ENCODE measurements at regions not wholly inside any gene's neighbourhood (a gene's known extent, or its start where the extent isn't known, plus 50 kb on each side); places are given as distances from the start of the nearest gene placed in this dataset.
"Not testable (repeated sequence)": the region's sequence is repeated elsewhere in the genome, so short reads cannot be mapped to it uniquely, and the experiment has no call there.

- DNase-seq = no peak
Observed at GRCh38 chr21:17386498-17386897, 126.3 kb upstream of the CXADR start.

- peak; percentile 74 for DNase-seq
Observed at GRCh38 chr21:17387030-17387617, 125.7 kb upstream of the CXADR start.

DNA sequence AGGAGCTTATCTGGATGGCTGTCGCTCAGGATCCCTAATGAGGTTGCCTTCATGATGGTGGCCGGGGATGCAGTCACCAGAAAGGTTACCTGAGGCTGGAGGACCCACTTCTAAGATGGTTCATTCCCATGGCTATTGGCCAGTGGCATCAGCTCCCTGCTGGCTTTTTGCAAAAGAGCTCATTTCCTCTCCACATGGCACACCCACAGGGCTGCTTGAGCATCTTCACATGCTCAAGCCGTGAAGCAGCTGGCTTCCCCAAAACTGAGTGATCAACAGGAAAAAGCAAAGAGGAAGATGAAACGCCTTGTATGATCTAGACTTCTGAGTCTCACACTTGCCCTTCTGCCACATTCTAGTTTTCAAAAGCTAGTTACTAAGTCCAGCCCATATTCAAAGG lies 124.6 kb upstream of the CXADR start:
- DNase-seq = no peak

DNA sequence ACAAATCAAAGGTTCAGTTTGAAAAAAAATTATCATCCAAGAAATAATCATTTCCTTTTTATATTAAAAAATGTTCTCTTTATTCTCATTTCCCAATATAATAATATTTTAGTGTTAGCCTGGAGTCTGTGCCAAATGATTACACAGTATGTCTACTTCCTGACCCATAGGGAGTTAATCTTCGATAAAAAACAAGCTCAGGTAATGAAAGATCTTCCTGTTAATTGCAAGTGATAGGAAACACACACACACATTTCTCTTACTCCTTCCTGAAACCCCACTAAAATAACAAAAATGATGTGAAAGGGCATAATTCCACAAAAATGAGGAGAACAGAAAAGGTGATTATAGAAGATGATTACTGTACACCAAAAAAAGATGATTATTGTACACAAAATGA lies 123.5 kb upstream of the CXADR start:
- DNase-seq = no peak

DNA sequence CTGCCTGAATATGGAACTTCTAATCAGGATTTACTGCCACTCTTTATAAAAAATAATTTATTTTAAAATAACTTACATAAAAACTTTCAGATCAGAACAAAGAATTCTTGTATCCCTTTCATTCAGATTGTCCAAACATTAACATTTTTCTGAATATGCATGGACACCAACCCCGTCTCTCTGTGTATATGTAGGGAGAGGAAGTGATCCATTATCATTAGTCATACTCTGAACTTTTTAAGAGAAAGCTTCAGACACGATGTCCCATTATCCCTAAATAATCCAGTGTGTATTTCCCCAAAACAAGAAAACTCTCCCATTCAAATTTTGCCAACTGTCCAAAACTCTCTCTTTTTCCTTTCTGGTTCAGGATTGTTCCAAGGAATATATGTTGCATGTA lies 122.3 kb upstream of the CXADR start:
- no peak for DNase-seq

- no peak for DNase-seq
Observed at GRCh38 chr21:17391811-17392340, 121.0 kb upstream of the CXADR start.

GRCh38 chr21:17393413-17393812 lies 119.4 kb upstream of the CXADR start:
- DNase-seq = no peak

DNA sequence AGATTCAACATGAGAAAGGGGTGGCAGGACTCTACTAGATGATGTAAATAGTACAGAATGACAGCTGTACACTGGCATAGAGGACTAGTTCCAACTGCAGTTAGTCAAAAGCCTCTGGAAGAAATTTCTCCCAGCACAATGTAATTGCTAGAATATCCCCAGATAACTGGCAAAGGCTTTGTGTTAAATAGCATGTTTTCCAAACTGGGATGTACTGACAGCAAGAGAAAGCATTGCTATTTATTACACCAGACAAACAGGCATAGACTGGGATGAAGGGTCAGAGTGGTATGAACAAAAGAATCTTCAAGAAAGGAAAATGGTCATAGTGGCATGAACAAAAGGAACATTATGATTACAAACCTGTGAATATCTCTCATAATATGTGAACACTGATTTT lies 115.9 kb upstream of the CXADR start:
- DNase-seq = no peak

DNA sequence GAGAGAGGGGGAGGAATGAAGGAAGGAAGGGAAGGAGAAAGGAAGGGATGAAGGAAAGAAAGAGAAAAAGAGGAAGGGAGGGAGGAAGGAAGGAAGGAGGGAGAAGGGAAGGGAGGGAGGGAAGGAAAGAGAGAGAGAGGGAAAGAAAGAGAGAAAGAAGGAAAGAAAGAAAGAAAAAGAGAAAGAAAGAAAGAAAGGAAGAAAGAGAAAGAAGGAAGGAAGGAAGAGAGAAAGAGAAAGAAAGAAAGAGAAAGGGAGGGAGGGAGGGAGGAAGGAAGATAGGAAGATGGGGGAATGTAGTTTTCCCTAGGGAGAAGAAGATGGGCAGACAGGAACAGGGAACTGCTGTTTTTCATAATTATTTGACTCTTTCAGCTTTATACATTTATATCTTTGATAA lies 115.1 kb upstream of the CXADR start:
- DNase-seq = no peak

GRCh38 chr21:17398954-17399353 lies 113.9 kb upstream of the CXADR start:
- not testable (repeated sequence) for DNase-seq

- no peak for DNase-seq
Observed at GRCh38 chr21:17402937-17403336, 109.9 kb upstream of the CXADR start.

GRCh38 chr21:17406202-17406601 lies 106.6 kb upstream of the CXADR start:
- no peak for DNase-seq

DNA sequence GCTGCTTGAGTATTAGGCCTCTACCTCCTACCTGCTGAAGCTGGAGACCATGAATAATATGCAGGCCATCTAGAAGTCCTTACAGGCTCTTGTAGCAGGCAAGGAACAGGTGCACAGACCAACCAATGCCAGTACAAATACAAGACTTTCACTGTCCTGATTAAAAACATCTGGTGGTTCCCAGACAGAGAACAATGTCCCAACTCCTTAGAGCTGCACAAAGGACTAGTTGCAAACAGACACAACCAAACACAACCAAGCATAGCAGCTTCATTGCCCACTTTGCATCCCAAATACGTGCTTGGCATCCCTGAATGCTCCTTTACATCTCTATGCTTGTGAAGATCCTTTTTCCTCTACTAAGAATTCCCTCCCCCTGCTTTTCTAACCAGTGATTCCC lies 98.1 kb upstream of the CXADR start:
- no peak for DNase-seq

GRCh38 chr21:17416139-17416538 lies 96.7 kb upstream of the CXADR start:
- DNase-seq = no peak

- no peak for DNase-seq
Observed at GRCh38 chr21:17422931-17423330, 89.9 kb upstream of the CXADR start.

- DNase-seq = no peak
Observed at GRCh38 chr21:17427157-17427556, 85.7 kb upstream of the CXADR start.

DNA sequence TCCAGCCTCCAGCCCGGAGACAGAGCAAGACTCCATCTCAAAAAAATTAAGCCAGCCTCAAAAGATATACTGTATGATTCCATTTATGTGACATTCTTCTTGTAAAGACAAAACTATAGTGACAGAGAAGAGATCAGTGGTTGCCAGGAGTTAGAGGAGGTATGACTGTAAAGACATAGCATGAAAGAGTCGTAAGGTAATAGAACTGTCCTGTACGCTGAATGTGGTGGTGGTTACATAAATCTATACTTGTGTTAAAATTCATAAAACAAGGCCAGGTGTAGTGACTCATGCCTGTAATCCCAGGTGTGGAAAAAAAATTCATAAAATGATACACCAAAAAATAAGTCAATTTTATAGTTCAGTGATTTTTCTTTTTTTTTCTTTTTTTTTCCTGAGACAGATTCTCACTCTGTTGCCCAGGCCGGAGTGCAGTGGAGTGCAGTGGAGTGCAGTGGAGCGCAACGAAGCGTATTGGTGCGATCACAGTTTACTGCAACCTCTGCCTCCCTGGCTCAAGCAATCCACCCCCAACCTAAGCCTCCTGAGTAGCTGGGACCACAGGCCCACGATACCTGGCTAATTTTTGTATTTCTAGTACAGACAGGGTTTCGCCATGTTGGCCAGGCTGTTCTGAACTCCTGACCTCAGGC lies 84.9 kb upstream of the CXADR start:
- DNase-seq = no peak

GRCh38 chr21:17428484-17428869 lies 84.4 kb upstream of the CXADR start:
- DNase-seq = no peak

DNA sequence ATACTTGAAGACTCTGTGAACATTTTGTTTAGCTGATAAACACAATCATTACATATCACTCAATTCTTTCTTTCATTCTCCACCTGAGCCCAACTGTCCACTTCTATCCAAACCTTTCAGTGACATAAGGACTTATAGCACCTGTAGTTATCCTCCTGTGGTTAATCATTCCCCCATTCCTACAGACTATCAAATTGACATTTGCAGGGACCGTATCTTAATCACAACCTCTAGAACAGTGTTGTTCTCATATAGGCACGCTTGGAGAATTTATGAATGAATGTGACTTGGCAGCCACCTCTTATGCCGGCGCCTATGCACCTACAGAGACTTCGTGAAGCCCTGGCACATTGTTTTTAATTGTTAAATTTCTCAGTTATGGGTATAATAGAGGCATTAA lies 83.9 kb upstream of the CXADR start:
- no peak for DNase-seq

DNA sequence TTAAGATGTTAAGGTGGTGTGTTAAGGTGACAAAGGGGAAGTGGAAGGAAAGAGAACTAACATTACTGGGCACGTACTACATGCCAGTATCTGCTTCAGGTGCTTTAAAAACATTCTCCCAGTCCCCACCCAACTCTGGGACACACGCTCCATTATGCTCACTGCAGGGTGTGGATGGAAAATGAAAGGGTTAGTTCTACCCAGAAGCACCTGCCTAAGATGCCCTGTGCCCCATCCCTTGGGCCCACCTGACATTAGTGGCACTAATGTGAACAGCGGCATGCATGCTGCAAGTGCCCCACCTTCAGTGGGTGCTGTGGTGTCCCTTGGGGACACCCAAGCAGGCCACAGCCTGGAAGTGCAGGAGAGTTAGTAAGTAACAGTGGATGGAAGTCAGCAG lies 82.9 kb upstream of the CXADR start:
- DNase-seq = no peak

- no peak for DNase-seq
Observed at GRCh38 chr21:17432732-17433057, 80.1 kb upstream of the CXADR start.

GRCh38 chr21:17433730-17434129 lies 79.1 kb upstream of the CXADR start:
- no peak for DNase-seq

- DNase-seq = no peak
Observed at GRCh38 chr21:17435565-17436543, 77.0 kb upstream of the CXADR start.

DNA sequence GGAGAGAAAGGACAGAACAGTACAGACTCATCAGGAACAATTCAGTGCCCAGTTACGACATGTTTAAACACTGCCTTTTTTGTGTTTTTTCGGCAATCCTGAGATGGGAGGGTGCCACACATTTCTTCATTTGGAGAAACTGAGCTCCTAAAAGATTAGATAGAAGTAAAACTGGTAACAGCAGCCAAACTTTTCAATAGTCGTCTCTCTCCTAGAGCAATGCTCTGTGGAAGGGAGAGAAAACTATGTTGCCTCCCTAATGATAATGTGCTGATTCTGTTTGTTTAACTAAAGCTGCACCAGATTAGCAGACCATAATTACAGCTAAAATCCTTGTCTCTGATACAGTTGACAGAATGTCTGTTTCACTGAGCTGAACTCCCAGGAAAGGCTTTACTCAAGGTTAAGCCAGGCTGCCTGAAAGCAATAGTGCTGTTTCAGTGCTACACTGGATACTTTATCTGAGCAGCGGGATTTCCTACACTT lies 76.2 kb upstream of the CXADR start:
- DNase-seq = peak; percentile 16
